Kidney tubule cell (primary cell): ENCODE measurements at regions not wholly inside any gene's neighbourhood (a gene's known extent, or its start where the extent isn't known, plus 50 kb on each side); places are given as distances from the start of the nearest gene placed in this dataset.
"Not testable (repeated sequence)": the region's sequence is repeated elsewhere in the genome, so short reads cannot be mapped to it uniquely, and the experiment has no call there.

Experiments used
- DNase-seq: peaks from one replicate; pipeline ENCODE4 v3.0.0-alpha.2; 2018; ENCODE audit warnings: low spot score

- DNase-seq, result no peak
Observed at GRCh38 chr13:73578251-73578875, 519.6 kb downstream of the KLF5 start.

- DNase-seq, result peak; percentile 2
Observed at GRCh38 chr13:73576291-73576690, 517.5 kb downstream of the KLF5 start.

- no peak for DNase-seq
Observed at GRCh38 chr13:73572824-73573223, 514.0 kb downstream of the KLF5 start.

GRCh38 chr13:73571376-73571775 is 512.6 kb downstream of the KLF5 start:
- DNase-seq, result no peak

GRCh38 chr13:73556902-73557301 is 498.1 kb downstream of the KLF5 start:
- no peak for DNase-seq

GRCh38 chr13:73556128-73556527 is 497.3 kb downstream of the KLF5 start:
- no peak for DNase-seq

- DNase-seq, result no peak
Observed at GRCh38 chr13:73551736-73552135, 492.9 kb downstream of the KLF5 start.

- DNase-seq, result no peak
Observed at GRCh38 chr13:73549717-73550116, 490.9 kb downstream of the KLF5 start.

- no peak for DNase-seq
Observed at GRCh38 chr13:73548449-73548848, 489.6 kb downstream of the KLF5 start.

GRCh38 chr13:73547239-73547638 is 488.4 kb downstream of the KLF5 start:
- DNase-seq, result peak; percentile 6

- no peak for DNase-seq
Observed at GRCh38 chr13:73544175-73544574, 485.4 kb downstream of the KLF5 start.

- peak; percentile 9 for DNase-seq
Observed at GRCh38 chr13:73542446-73542845, 483.6 kb downstream of the KLF5 start.

- no peak for DNase-seq
Observed at GRCh38 chr13:73536865-73537264, 478.1 kb downstream of the KLF5 start.

- no peak for DNase-seq
Observed at GRCh38 chr13:73535341-73535740, 476.5 kb downstream of the KLF5 start.

GRCh38 chr13:73532987-73533510 is 474.2 kb downstream of the KLF5 start:
- no peak for DNase-seq

GRCh38 chr13:73532582-73532981 is 473.8 kb downstream of the KLF5 start:
- DNase-seq, result no peak

GRCh38 chr13:73531014-73531413 is 472.2 kb downstream of the KLF5 start:
- no peak for DNase-seq

GRCh38 chr13:73522937-73523336 is 464.1 kb downstream of the KLF5 start:
- DNase-seq, result no peak

GRCh38 chr13:73521985-73522524 is 463.2 kb downstream of the KLF5 start:
- DNase-seq, result no peak

- DNase-seq, result peak; percentile 22
Observed at GRCh38 chr13:73521290-73521624, 462.5 kb downstream of the KLF5 start.

GRCh38 chr13:73520566-73521289 is 461.9 kb downstream of the KLF5 start:
- no peak for DNase-seq

GRCh38 chr13:73520135-73520534 is 461.3 kb downstream of the KLF5 start:
- not testable (repeated sequence) for DNase-seq

GRCh38 chr13:73519396-73520116 is 460.8 kb downstream of the KLF5 start:
- no peak for DNase-seq
